ENCODE measurements at regions not wholly inside any gene's neighbourhood (a gene's known extent, or its start where the extent isn't known, plus 50 kb on each side); places are given as distances from the start of the nearest gene placed in this dataset.

- intact Hi-C loops (cut with DNase I; ENCODE audit: low total_unique reads): no loop called here
- H3K9me3 ChIP-seq: no peaks in the 10 kb centered on the region
Measured at GRCh38 chr1:239840336-239840735, 251.3 kb upstream of the FMN2 start.

DNA sequence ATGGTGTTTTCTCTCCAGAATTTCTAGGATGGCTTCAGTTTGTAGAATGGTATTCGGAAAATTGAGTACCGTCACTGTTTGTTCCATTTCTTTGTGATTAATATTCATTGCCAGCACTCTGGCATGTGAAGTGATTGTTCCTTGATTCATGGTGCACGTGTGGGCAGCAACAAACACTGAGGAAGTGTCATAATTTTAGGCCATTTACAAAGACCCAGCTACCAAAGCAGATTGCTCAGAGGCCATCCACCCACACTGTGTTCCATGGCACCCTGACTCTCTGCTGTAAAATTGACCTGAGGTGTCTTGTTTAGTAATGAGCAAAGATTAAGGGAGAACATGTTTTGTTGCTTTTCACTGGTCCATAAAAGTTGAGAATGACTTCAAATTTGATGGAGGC lies 250.9 kb upstream of the FMN2 start:
- H3K27me3 ChIP-seq: no peaks in the 10 kb centered on the region
- H3K9me3 ChIP-seq: no peaks in the 10 kb centered on the region
- DNase-seq (ENCODE audit: low spot score in 2 of 2): no peak
- TF ChIP-seq CTCF (IDR thresholded peaks at IDR 0.05) (no peak), POLR2AphosphoS5 (IDR thresholded peaks at IDR 0.05) (no peak), POLR2A (IDR thresholded peaks at IDR 0.05) (no peak)
- no peak overlapping the region for H3K4me3 ChIP-seq
- H3K4me1 ChIP-seq: no peaks in the 10 kb centered on the region
- H3K36me3 ChIP-seq: no peaks in the 10 kb centered on the region
- H3K27ac ChIP-seq: no peak overlapping the region
- intact Hi-C loops (cut with DNase I; ENCODE audit: low total_unique reads): no loop called here

More at GRCh38 chr1:239840336-239840735, 251.3 kb upstream of the FMN2 start:
- Histone ChIP-seq H3K27me3 (no peaks in the 10 kb centered on the region), H3K27ac (no peak overlapping the region), H3K4me1 (no peaks in the 10 kb centered on the region), H3K4me3 (no peak overlapping the region), H3K36me3 (no peaks in the 10 kb centered on the region)
- no peak for DNase-seq (ENCODE audit: low spot score in 2 of 2)
- TF ChIP-seq CTCF (IDR thresholded peaks at IDR 0.05) (no peak), POLR2AphosphoS5 (IDR thresholded peaks at IDR 0.05) (no peak), POLR2A (IDR thresholded peaks at IDR 0.05) (no peak)

- no peak overlapping the region for H3K27ac ChIP-seq
- intact Hi-C loops (cut with DNase I; ENCODE audit: low total_unique reads): no loop called here
- H3K27me3 ChIP-seq: no peaks in the 10 kb centered on the region
- no peak for DNase-seq (ENCODE audit: low spot score in 2 of 2)
- H3K4me1 ChIP-seq: no peaks in the 10 kb centered on the region
- no peak overlapping the region for H3K4me3 ChIP-seq
- TF ChIP-seq POLR2A (IDR thresholded peaks at IDR 0.05) (no peak), CTCF (IDR thresholded peaks at IDR 0.05) (no peak), POLR2AphosphoS5 (IDR thresholded peaks at IDR 0.05) (no peak)
- no peaks in the 10 kb centered on the region for H3K9me3 ChIP-seq
- no peaks in the 10 kb centered on the region for H3K36me3 ChIP-seq
Measured at GRCh38 chr1:239841631-239842030, 250.1 kb upstream of the FMN2 start.

DNA sequence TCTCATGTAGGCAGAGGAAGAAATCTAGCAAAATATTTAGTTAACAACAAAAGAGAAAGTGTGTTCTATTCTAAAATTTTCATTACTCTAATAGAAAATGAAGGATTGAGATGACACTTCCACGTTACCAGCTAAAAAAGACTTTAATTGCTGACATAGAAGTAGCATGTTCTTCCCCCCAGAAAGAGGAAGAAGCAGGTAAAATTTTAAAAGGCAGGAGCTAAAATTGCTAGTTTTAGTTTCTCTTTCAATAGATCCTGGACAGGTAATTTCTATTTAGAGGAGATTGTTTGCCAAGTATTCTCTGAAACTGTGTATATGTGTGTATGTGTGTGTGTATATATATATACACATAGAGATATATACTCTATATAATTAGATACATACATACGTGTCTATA lies 248.1 kb upstream of the FMN2 start:
- H3K9me3 ChIP-seq: no peaks in the 10 kb centered on the region
- TF ChIP-seq POLR2AphosphoS5 (IDR thresholded peaks at IDR 0.05) (no peak), POLR2A (IDR thresholded peaks at IDR 0.05) (no peak), CTCF (IDR thresholded peaks at IDR 0.05) (no peak)
- H3K27me3 ChIP-seq: no peaks in the 10 kb centered on the region
- intact Hi-C loops (cut with DNase I; ENCODE audit: low total_unique reads): no loop called here
- no peak overlapping the region for H3K4me3 ChIP-seq
- H3K4me1 ChIP-seq: no peaks in the 10 kb centered on the region
- H3K36me3 ChIP-seq: no peaks in the 10 kb centered on the region
- no peak for DNase-seq (ENCODE audit: low spot score in 2 of 2)
- H3K27ac ChIP-seq: no peak overlapping the region

GRCh38 chr1:239844833-239845232 lies 246.8 kb upstream of the FMN2 start:
- TF ChIP-seq CTCF (IDR thresholded peaks at IDR 0.05) (no peak), POLR2AphosphoS5 (IDR thresholded peaks at IDR 0.05) (no peak), POLR2A (IDR thresholded peaks at IDR 0.05) (no peak)
- DNase-seq (ENCODE audit: low spot score in 2 of 2): no peak
- intact Hi-C loops (cut with DNase I; ENCODE audit: low total_unique reads): no loop called here

More at GRCh38 chr1:239844833-239845232, 246.8 kb upstream of the FMN2 start:
- no peak overlapping the region for H3K27ac ChIP-seq
- no peaks in the 10 kb centered on the region for H3K4me1 ChIP-seq
- H3K36me3 ChIP-seq: no peaks in the 10 kb centered on the region
- H3K9me3 ChIP-seq: no peaks in the 10 kb centered on the region
- H3K4me3 ChIP-seq: no peak overlapping the region
- no peaks in the 10 kb centered on the region for H3K27me3 ChIP-seq

All from breast epithelium (tissue), 4 donors.